GM12874 (cell line): ENCODE measurements at regions not wholly inside any gene's neighbourhood (a gene's known extent, or its start where the extent isn't known, plus 50 kb on each side); places are given as distances from the start of the nearest gene placed in this dataset.

ENCODE experiments used
- TF ChIP-seq, protein P1 (sequence below): IDR thresholded peaks from 2 replicates; pipeline ENCODE4 v1.5.1; 2011; ENCODE audit warnings: low read depth, mild to moderate bottlenecking, control low read depth, low read length, moderate library complexity; ENCODE audit not compliant: insufficient read depth

DNA sequence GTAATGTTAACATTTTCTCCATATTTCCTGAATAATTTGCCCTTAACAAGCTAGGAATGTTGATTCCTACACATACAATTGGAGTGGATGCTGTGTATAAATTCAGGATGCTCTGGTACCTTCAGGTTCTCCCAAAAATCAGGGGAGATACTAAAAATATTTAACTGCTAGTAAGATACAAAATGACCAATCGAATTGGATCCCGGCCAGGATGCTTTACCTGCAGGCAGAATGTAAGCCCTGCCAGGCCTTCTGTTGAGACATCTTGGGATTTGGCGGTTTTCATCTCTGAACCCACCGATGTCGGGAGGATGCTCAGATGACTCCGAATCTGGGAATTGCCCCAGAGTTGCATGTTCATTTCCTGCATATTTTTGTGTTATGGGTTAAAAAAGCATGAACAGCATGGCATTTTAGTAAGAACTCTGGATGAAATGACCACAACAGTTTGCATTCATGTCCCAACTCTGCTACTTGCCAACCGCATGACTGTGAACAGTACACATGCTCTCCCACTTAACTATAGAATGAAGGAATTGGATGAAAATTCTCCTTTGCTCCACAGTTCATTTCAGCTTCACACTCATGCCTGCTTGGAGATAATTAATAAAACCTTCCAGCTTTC is 241.4 kb upstream of the TBL1XR1 start:
- TF ChIP-seq, protein P1, sequence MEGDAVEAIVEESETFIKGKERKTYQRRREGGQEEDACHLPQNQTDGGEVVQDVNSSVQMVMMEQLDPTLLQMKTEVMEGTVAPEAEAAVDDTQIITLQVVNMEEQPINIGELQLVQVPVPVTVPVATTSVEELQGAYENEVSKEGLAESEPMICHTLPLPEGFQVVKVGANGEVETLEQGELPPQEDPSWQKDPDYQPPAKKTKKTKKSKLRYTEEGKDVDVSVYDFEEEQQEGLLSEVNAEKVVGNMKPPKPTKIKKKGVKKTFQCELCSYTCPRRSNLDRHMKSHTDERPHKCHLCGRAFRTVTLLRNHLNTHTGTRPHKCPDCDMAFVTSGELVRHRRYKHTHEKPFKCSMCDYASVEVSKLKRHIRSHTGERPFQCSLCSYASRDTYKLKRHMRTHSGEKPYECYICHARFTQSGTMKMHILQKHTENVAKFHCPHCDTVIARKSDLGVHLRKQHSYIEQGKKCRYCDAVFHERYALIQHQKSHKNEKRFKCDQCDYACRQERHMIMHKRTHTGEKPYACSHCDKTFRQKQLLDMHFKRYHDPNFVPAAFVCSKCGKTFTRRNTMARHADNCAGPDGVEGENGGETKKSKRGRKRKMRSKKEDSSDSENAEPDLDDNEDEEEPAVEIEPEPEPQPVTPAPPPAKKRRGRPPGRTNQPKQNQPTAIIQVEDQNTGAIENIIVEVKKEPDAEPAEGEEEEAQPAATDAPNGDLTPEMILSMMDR: no peak

DNA sequence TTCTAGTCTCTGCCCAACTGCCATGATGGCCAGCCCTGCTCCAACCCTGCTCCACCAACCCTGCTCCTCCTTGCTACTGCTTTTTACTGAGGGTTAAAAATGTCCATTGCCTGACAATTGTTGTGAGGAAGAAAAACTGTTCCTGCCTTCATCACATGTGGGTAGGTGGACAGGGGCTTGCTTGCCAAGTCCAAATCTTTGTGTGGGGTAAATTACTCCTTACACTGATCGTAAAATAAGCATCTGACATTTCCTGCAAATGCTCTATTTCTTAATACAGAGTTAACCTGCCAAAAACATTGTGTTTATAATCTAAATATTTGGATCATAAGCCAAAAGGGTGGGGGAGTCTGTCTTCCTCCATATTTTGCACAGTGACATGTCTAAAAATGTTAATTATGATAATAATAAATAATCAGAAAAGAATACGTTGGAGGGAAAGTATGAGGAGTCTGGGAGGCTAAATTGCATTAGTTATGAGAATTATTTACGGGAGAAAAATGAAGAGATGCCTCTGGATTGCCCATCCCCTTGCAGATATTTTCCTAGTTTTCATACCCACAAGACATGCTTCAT is 242.5 kb upstream of the TBL1XR1 start:
- TF ChIP-seq, protein P1: no peak

DNA sequence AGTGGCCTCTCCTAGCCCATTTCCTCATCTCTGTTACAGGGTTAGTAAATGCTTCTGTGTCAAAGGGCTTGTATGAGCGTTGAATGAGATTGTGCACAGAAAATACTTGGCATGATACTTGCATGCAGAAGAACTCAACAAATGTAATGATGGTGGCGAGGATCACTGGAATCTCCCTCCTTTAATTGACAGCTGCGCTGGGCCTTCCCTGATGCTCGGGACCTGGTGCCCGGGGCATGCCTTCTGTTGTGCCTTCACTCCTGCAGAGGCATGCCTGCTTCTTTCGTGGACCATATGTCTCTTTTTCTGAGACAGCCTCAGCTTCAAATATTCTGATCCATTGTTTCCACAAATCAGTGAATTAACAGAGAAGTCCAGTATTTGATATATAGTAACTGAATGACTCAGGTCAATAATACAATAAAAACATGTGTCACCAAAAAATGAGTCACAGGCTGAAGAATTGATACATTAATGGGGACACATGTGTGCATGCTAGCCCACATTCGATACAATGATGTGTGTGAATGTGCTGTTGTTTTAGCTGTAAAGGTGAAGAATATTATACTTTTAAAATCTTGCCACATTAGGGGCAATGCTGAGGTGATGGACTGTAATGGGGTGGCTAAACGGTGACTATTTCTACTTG is 243.3 kb upstream of the TBL1XR1 start:
- TF ChIP-seq, protein P1: no peak

DNA sequence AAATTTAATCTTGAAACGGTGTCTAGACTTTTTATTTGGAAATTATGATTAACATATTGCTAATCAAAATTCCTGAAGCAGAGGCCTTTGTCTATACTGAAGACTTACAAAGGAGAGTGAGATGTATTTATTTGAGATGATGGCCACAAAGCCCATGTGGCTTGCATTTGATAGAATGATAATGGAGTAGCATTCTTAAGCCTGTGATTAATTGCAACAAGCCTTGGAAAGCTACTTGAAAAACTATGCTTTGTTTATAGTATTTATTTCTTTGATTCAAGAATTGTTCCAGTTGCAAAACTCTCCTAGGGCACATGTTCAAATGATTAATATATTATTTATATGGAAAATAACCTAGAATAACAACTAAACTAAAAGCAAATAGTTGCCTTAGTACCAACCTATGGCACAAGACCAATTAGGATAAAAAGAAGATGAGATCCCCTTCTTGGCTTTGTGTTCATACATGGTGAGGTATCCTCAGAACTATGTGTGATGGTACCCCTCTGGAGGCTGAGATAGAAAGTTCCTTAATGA is 244.1 kb upstream of the TBL1XR1 start:
- TF ChIP-seq, protein P1: no peak

DNA sequence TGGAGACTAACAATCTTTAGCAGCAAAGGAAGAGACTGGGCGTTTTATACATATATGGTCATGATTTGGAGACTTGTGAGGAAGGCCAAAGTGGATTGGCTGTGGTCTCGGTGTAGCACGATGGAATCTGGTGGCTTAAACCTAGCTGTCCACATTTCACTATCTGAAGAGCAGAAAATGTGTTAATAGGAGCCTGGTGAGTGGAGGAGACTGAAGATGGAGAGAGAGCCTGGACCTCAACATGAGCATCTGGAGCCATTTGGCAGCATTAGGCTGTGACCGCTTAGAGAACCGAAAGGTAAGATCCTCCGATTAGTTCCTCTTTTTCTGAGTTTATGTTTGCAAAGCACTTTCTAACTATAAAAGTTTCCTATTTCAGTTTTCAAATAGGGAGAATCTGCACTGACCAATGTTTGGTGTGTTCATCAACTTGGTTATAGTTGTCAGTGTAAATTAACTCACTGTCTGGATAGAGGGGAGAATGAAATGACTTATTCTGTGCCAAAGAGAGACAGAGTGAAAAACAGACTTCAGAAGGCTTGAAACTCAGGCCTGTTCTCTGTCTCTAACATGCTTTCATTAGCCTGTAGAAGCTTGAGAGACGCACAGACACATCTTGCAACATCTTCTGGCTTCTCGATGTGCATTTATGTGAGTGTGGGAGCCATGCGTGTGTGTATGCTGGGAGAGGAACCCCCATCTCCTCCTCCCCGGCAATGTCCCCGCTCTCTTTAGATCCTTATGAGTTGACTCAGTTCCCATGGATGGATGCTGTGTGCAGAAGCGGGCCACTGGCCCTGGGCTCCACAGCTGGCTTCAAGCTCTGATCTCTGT is 244.7 kb upstream of the TBL1XR1 start:
- TF ChIP-seq, protein P1: no peak

DNA sequence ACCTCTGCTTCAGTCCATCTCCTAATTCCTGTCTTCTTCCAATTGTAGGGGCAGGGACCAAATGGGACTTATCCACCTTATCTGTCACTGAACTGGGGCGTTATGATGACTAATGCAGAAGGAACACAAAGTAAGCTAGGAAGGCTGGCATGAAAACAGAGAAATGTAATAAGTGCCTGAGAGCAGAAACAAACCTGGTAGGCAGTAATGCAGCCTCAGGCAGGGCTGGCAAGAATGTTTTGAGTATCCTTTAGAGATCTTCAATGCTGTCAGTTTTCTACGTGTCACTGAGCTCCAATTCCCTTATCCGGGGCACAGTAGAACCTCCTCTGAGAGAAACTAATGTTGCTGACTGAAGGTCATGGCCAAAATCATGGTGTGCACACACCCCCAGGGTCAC is 246.2 kb upstream of the TBL1XR1 start:
- TF ChIP-seq, protein P1: no peak

DNA sequence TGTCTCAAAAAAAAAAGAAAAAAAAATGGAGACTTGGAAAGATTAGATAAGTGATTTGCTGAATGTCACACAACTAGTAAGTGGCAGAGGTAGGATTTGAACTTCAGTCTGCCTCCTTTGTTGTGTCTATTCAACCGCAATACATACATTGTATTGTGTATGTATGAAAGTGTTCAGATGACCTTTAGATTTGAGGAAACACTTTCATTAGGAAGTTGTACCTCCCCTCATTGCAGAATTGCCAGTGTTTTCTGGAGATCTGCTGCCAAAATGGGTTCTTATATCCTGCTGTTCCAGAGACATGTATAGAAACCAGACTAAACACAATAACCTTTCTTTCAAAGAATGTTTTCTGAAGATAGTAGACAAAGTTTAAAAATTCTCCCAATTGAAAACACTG is 247.4 kb upstream of the TBL1XR1 start:
- TF ChIP-seq, protein P1: no peak
